ENCODE measurements at regions not wholly inside any gene's neighbourhood (a gene's known extent, or its start where the extent isn't known, plus 50 kb on each side); places are given as distances from the start of the nearest gene placed in this dataset.

GRCh38 chr3:165653130-165653778 is 184.0 kb downstream of the BCHE start:
- TF ChIP-seq EZH2 (IDR thresholded peaks at IDR 0.05; ENCODE audit: low read length) (no peak), CTCF (optimal IDR thresholded peaks at IDR 0.05 in 1 of 3, IDR thresholded peaks at IDR 0.05 in 1 of 3, conservative IDR thresholded peaks at IDR 0.05 in 1 of 3; ENCODE audit: extremely low read depth in 1 of 3, insufficient read depth in 2 of 3, low read length in 3 of 3) (no peak)
